ENCODE measurements at regions not wholly inside any gene's neighbourhood (a gene's known extent, or its start where the extent isn't known, plus 50 kb on each side); places are given as distances from the start of the nearest gene placed in this dataset.

- intact Hi-C loops (cut with micrococcal nuclease) = no loop called here
Measured at GRCh38 chr11:91871048-91871447, 353.6 kb upstream of the FAT3 start.

GRCh38 chr11:91869686-91870085 is 354.9 kb upstream of the FAT3 start:
- intact Hi-C loops (cut with micrococcal nuclease) = no loop called here

- intact Hi-C loops (cut with micrococcal nuclease) = no loop called here
Measured at GRCh38 chr11:91866642-91867041, 358.0 kb upstream of the FAT3 start.

- intact Hi-C loops (cut with micrococcal nuclease) = no loop called here
Measured at GRCh38 chr11:91860661-91861060, 364.0 kb upstream of the FAT3 start.

GRCh38 chr11:91859666-91860065 is 365.0 kb upstream of the FAT3 start:
- intact Hi-C loops (cut with micrococcal nuclease) = no loop called here

- intact Hi-C loops (cut with micrococcal nuclease) = no loop called here
Measured at GRCh38 chr11:91857179-91857578, 367.4 kb upstream of the FAT3 start.

- intact Hi-C loops (cut with micrococcal nuclease) = no loop called here
Measured at GRCh38 chr11:91854780-91855179, 369.8 kb upstream of the FAT3 start.

GRCh38 chr11:91854171-91854570 is 370.4 kb upstream of the FAT3 start:
- intact Hi-C loops (cut with micrococcal nuclease) = no loop called here

GRCh38 chr11:91851908-91852307 is 372.7 kb upstream of the FAT3 start:
- intact Hi-C loops (cut with micrococcal nuclease) = no loop called here

- intact Hi-C loops (cut with micrococcal nuclease) = no loop called here
Measured at GRCh38 chr11:91850533-91851275, 373.9 kb upstream of the FAT3 start.

GRCh38 chr11:91850021-91850420 is 374.6 kb upstream of the FAT3 start:
- intact Hi-C loops (cut with micrococcal nuclease) = no loop called here

GRCh38 chr11:91846649-91847048 is 378.0 kb upstream of the FAT3 start:
- intact Hi-C loops (cut with micrococcal nuclease) = no loop called here

GRCh38 chr11:91846002-91846401 is 378.6 kb upstream of the FAT3 start:
- intact Hi-C loops (cut with micrococcal nuclease) = no loop called here

- intact Hi-C loops (cut with micrococcal nuclease) = no loop called here
Measured at GRCh38 chr11:91840640-91841240, 383.9 kb upstream of the FAT3 start.

- intact Hi-C loops (cut with micrococcal nuclease) = no loop called here
Measured at GRCh38 chr11:91837411-91838330, 386.9 kb upstream of the FAT3 start.

- intact Hi-C loops (cut with micrococcal nuclease) = no loop called here
Measured at GRCh38 chr11:91835051-91835560, 389.5 kb upstream of the FAT3 start.

GRCh38 chr11:91828901-91829300 is 395.7 kb upstream of the FAT3 start:
- intact Hi-C loops (cut with micrococcal nuclease) = no loop called here

GRCh38 chr11:91825777-91826176 is 398.8 kb upstream of the FAT3 start:
- intact Hi-C loops (cut with micrococcal nuclease) = no loop called here

- intact Hi-C loops (cut with micrococcal nuclease) = no loop called here
Measured at GRCh38 chr11:91823252-91823830, 401.3 kb upstream of the FAT3 start.

- intact Hi-C loops (cut with micrococcal nuclease) = no loop called here
Measured at GRCh38 chr11:91822805-91823204, 401.8 kb upstream of the FAT3 start.

GRCh38 chr11:91820709-91821108 is 403.9 kb upstream of the FAT3 start:
- intact Hi-C loops (cut with micrococcal nuclease) = no loop called here

GRCh38 chr11:91819777-91820176 is 404.8 kb upstream of the FAT3 start:
- intact Hi-C loops (cut with micrococcal nuclease) = no loop called here

Measured in T-helper 1 cell treated with Interleukin-12 subunit alpha and Interleukin-12 subunit beta and Interleukin-4 antibody, amounts not matched to agents 30 ng/mL and 1 ng/mL, for 36 hours (primary cell).